ENCODE measurements at regions not wholly inside any gene's neighbourhood (a gene's known extent, or its start where the extent isn't known, plus 50 kb on each side); places are given as distances from the start of the nearest gene placed in this dataset.

DNA sequence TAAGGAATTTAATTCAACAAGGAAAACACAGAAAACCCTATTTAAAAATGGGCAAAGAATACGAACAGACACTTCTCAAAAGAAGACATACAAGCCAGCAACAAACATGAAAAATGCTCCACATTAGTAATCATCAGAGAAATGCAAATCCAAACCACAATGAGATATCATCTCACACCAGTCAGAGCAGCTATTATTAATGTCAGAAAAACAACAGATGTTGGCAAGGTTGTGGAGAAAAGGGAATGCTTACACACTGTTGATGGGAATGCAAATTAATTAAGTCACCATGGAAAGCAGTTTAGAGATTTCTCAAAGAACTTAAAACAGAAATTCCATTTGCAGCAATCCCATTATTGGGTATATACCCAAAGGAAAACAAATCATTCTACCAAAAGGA is 55.2 kb downstream of the GCC1 start:
- Mint-ChIP-seq H3K4me1 (ENCODE audit: insufficient read depth, unreplicated experiment) (no peaks in the 10 kb centered on the region), H3K36me3 (ENCODE audit: insufficient read depth, unreplicated experiment) (no peaks in the 10 kb centered on the region), H3K9me3 (ENCODE audit: unreplicated experiment) (no peaks in the 10 kb centered on the region), H3K27me3 (ENCODE audit: insufficient read depth, unreplicated experiment) (peaks cover 63% of the 10 kb centered on the region), H3K4me3 (ENCODE audit: unreplicated experiment) (no peak overlapping the region), H3K27ac (ENCODE audit: low read depth, unreplicated experiment) (no peak overlapping the region)
- POLR2A ChIA-PET, result no interaction called here
- BruUV-seq (replicated peaks), result no TSS peak
- TF ChIP-seq, protein P1, sequence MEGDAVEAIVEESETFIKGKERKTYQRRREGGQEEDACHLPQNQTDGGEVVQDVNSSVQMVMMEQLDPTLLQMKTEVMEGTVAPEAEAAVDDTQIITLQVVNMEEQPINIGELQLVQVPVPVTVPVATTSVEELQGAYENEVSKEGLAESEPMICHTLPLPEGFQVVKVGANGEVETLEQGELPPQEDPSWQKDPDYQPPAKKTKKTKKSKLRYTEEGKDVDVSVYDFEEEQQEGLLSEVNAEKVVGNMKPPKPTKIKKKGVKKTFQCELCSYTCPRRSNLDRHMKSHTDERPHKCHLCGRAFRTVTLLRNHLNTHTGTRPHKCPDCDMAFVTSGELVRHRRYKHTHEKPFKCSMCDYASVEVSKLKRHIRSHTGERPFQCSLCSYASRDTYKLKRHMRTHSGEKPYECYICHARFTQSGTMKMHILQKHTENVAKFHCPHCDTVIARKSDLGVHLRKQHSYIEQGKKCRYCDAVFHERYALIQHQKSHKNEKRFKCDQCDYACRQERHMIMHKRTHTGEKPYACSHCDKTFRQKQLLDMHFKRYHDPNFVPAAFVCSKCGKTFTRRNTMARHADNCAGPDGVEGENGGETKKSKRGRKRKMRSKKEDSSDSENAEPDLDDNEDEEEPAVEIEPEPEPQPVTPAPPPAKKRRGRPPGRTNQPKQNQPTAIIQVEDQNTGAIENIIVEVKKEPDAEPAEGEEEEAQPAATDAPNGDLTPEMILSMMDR (IDR thresholded peaks at IDR 0.05; ENCODE audit: unreplicated experiment), result no peak
- intact Hi-C loops (cut with micrococcal nuclease), result no loop called here
- CTCF ChIA-PET, result no interaction called here
- no peak for DNase-seq (ENCODE audit: unreplicated experiment)

DNA sequence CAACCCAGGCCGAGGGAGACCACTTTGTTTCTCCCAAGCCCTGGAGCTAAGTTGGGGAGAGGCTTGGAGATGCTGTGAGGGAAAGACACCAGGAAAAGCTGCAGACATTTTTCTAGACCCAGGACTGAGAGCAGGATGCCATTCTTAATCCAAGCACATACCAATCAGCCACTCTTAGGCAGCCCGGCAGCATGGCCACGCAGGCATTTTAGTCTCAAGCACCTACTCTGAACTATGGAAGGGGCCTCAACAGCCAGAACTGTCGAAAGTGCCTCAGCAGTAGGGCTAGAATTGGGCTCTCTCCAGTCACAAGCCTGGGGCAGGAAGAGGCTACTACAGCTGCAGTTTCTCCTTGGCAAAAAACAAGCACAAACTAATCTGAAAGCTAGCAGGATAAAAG is 57.8 kb downstream of the GCC1 start:
- DNase-seq (ENCODE audit: unreplicated experiment), result no peak
- no peaks in the 10 kb centered on the region for H3K4me1 Mint-ChIP-seq (ENCODE audit: insufficient read depth, unreplicated experiment)
- intact Hi-C loops (cut with micrococcal nuclease), result no loop called here
- POLR2A ChIA-PET, result interaction anchor here (0.8 kb wide), 1 partner anchor 409 kb away, joined by 3 read pairs; no protein-coding TSS in a partner anchor
- no TSS peak for BruUV-seq (replicated peaks)
- peaks cover 59% of the 10 kb centered on the region for H3K27me3 Mint-ChIP-seq (ENCODE audit: insufficient read depth, unreplicated experiment)
- H3K27ac Mint-ChIP-seq (ENCODE audit: low read depth, unreplicated experiment), result no peak overlapping the region
- no peak overlapping the region for H3K4me3 Mint-ChIP-seq (ENCODE audit: unreplicated experiment)
- TF ChIP-seq, protein P1 (IDR thresholded peaks at IDR 0.05; ENCODE audit: unreplicated experiment), result no peak
- no peaks in the 10 kb centered on the region for H3K9me3 Mint-ChIP-seq (ENCODE audit: unreplicated experiment)
- no peaks in the 10 kb centered on the region for H3K36me3 Mint-ChIP-seq (ENCODE audit: insufficient read depth, unreplicated experiment)
- CTCF ChIA-PET, result interaction anchor here (0.7 to 0.9 kb wide), 3 partner anchors 12 to 724 kb away, joined by 3 read pairs; no protein-coding TSS in a partner anchor

DNA sequence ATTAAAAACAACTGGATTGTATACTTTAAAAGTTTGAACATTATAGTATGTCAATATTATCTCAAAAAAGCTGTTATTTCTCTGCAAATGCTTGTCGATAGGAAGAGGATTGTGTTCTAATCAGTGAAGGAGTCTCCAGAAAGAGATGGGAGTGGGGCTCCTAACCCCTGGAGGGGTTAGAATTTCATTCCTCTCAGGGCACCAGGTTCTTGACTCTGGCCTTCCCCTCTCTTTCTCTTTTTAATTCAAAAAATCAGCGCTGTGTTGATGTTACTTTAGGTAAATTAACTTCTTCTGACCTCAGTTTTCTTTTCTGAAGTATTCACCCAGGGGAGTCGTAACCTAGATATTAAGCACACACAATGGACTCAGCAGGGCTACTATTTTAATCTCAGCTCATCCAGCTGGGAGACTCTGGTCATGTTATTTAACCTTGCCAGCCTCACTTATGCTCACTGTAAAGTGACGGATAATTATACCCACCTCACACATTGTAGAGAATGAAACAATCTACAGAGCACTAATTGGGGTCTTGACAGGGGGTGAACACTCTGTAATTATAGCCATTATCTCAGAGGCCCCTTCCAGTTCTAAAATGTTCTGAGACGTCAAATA is 59.4 kb downstream of the GCC1 start:
- DNase-seq (ENCODE audit: unreplicated experiment), result no peak
- no peak overlapping the region for H3K27ac Mint-ChIP-seq (ENCODE audit: low read depth, unreplicated experiment)
- H3K27me3 Mint-ChIP-seq (ENCODE audit: insufficient read depth, unreplicated experiment), result peaks cover 53% of the 10 kb centered on the region
- TF ChIP-seq, protein P1 (IDR thresholded peaks at IDR 0.05; ENCODE audit: unreplicated experiment), result no peak
- intact Hi-C loops (cut with micrococcal nuclease), result no loop called here
- H3K36me3 Mint-ChIP-seq (ENCODE audit: insufficient read depth, unreplicated experiment), result no peaks in the 10 kb centered on the region
- H3K4me1 Mint-ChIP-seq (ENCODE audit: insufficient read depth, unreplicated experiment), result no peaks in the 10 kb centered on the region
- ChIA-PET POLR2A (no interaction called here), CTCF (interaction anchor here (2.2 kb wide), 1 partner anchor 11 kb away, joined by 10 read pairs; no protein-coding TSS in a partner anchor)
- H3K9me3 Mint-ChIP-seq (ENCODE audit: unreplicated experiment), result no peaks in the 10 kb centered on the region
- no peak overlapping the region for H3K4me3 Mint-ChIP-seq (ENCODE audit: unreplicated experiment)
- no TSS peak for BruUV-seq (replicated peaks)

DNA sequence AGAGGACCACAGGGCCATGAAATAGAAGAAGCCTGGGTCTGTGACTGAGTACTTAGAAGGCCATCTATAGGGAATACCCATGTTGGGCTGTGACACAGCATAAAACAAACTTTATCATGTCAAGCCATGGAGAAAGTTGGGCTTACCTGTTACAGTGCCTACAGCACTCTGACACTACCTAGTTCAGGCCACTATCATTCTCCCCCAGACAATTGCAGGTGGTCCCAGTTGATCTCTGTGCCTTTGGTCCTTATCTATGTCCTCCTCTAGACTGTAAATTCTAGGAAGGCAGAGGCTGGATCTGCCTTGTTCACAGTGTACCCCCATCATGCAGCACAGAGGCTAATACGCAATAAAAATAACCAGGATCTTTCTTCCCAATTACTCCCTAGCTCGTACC is 69.1 kb downstream of the GCC1 start:
- ChIA-PET POLR2A (no interaction called here), CTCF (interaction anchor here (0.6 to 1.2 kb wide), 2 partner anchors 11 to 714 kb away, joined by 3 read pairs; no protein-coding TSS in a partner anchor)
- intact Hi-C loops (cut with micrococcal nuclease), result loop anchor here (10.0 kb wide), 1 partner anchor 172 kb away; no protein-coding TSS in a partner anchor
- Mint-ChIP-seq H3K4me3 (ENCODE audit: unreplicated experiment) (no peak overlapping the region), H3K9me3 (ENCODE audit: unreplicated experiment) (no peaks in the 10 kb centered on the region), H3K27ac (ENCODE audit: low read depth, unreplicated experiment) (no peak overlapping the region), H3K27me3 (ENCODE audit: insufficient read depth, unreplicated experiment) (peaks cover 41% of the 10 kb centered on the region), H3K4me1 (ENCODE audit: insufficient read depth, unreplicated experiment) (no peaks in the 10 kb centered on the region), H3K36me3 (ENCODE audit: insufficient read depth, unreplicated experiment) (no peaks in the 10 kb centered on the region)
- TF ChIP-seq, protein P1 (IDR thresholded peaks at IDR 0.05; ENCODE audit: unreplicated experiment), result no peak
- DNase-seq (ENCODE audit: unreplicated experiment), result no peak
- no TSS peak for BruUV-seq (replicated peaks)
